IMR-90 (cell line): ENCODE measurements at regions not wholly inside any gene's neighbourhood (a gene's known extent, or its start where the extent isn't known, plus 50 kb on each side); places are given as distances from the start of the nearest gene placed in this dataset.
"Not testable (repeated sequence)": the region's sequence is repeated elsewhere in the genome, so short reads cannot be mapped to it uniquely, and the experiment has no call there.

Source experiments
- ATAC-seq: fragments of 200-7000 bp; cut with Tn5 transposase; 2 replicates; pipeline ENCODE4 v1.9.1; 2020; ENCODE audit warnings: low read depth, mild to moderate bottlenecking, moderate library complexity
- BruUV-seq: library from RNA; stranded (reverse); fragments of 400-500 nt; replicated peaks from 2 replicates; lab custom pipeline; 2021; lab: Mats Ljungman, UMichigan
- CTCF ChIA-PET: fragments of 300-600 bp; formaldehyde crosslinking; extraction: SDS; loops from one replicate; lab custom pipeline; 2021; ENCODE audit warnings: antibody characterized with exemption; lab: Yijun Ruan, JAX
- POLR2A ChIA-PET: fragments of 300-600 bp; sonication (Branson Sonifier 250); formaldehyde crosslinking; loops from one replicate; lab custom pipeline; 2022; ENCODE audit warnings: antibody characterized with exemption; ENCODE audit not compliant: unreplicated experiment; lab: Charles Lee
- DNase-seq: peaks from one replicate; pipeline ENCODE4 v3.0.0; 2013
- H2AFZ ChIP-seq: replicated peaks from 2 replicates; pipeline ENCODE3; 2013; ENCODE audit warnings: low read length, mild to moderate bottlenecking; ENCODE audit not compliant: poor library complexity
- H2AK5ac ChIP-seq: 2 replicates; pipeline ENCODE4 v1.6.1; 2013; ENCODE audit warnings: low read depth, low read length, inconsistent platforms
- H2AK9ac ChIP-seq: replicated peaks from 2 replicates; pipeline ENCODE3; 2013; ENCODE audit warnings: mild to moderate bottlenecking, low read depth, low read length, moderate library complexity; ENCODE audit not compliant: poor library complexity
- H2BK120ac ChIP-seq: 2 replicates; pipeline ENCODE4 v1.6.1; 2013; ENCODE audit warnings: low read depth, low read length, inconsistent platforms
- H2BK15ac ChIP-seq: 3 replicates; pipeline ENCODE4 v1.6.1; 2013; ENCODE audit warnings: low read depth, low read length, inconsistent platforms
- H2BK20ac ChIP-seq: 2 replicates; pipeline ENCODE4 v1.6.1; 2013; ENCODE audit warnings: low read depth, mild to moderate bottlenecking, inconsistent platforms, low read length, moderate library complexity
- H2BK5ac ChIP-seq: 2 replicates; pipeline ENCODE4 v1.6.1; 2013; ENCODE audit warnings: mild to moderate bottlenecking, low read depth, low read length, inconsistent platforms; ENCODE audit not compliant: poor library complexity, severe bottlenecking
- H3K14ac ChIP-seq: replicated peaks from 2 replicates; pipeline ENCODE4 v1.6.1; 2013; ENCODE audit warnings: low read depth, low read length, inconsistent platforms
- H3K18ac ChIP-seq: 2 replicates; pipeline ENCODE4 v1.6.1; 2013; ENCODE audit warnings: low read depth, low read length, control low read depth
- H3K23ac ChIP-seq: 2 replicates; pipeline ENCODE4 v1.6.1; 2013; ENCODE audit warnings: low read depth, low read length, inconsistent platforms
- H3K27ac ChIP-seq: 2 replicates; pipeline ENCODE4 v1.5.1; 2013; ENCODE audit warnings: mild to moderate bottlenecking, control low read depth, low read length; ENCODE audit not compliant: insufficient read depth
- H3K27me3 ChIP-seq: 2 replicates; pipeline ENCODE4 v1.6.1; 2013; ENCODE audit warnings: low read length; ENCODE audit not compliant: control insufficient read depth, insufficient read depth
- H3K36me3 ChIP-seq: 2 replicates; pipeline ENCODE4 v1.6.1; 2013; ENCODE audit warnings: low read length, mixed read lengths; ENCODE audit not compliant: control insufficient read depth, insufficient read depth
- H3K4ac ChIP-seq: 2 replicates; pipeline ENCODE4 v1.6.1; 2013; ENCODE audit warnings: low read depth, low read length, inconsistent platforms
- H3K4me1 ChIP-seq: 2 replicates; pipeline ENCODE4 v1.6.1; 2013; ENCODE audit warnings: low read length, mixed read lengths; ENCODE audit not compliant: control insufficient read depth, insufficient read depth
- H3K4me2 ChIP-seq: 2 replicates; pipeline ENCODE4 v1.6.1; 2013; ENCODE audit warnings: low read depth, mild to moderate bottlenecking, control low read depth, low read length, moderate library complexity
- H3K4me3 ChIP-seq: 2 replicates; pipeline ENCODE4 v1.5.1; 2013; ENCODE audit warnings: low read depth, mild to moderate bottlenecking, control low read depth, low read length, moderate library complexity; ENCODE audit not compliant: insufficient read depth
- H3K56ac ChIP-seq: 2 replicates; pipeline ENCODE4 v1.6.1; 2013; ENCODE audit warnings: low read length, inconsistent platforms; ENCODE audit not compliant: insufficient read depth; ENCODE audit errors: extremely low read depth
- H3K79me1 ChIP-seq, 2 experiments: 2 replicates each; pipeline ENCODE4 v1.6.1; 2013; ENCODE audit warnings: low read length in 2 of 2, inconsistent platforms in 1 of 2, low read depth in 1 of 2
- H3K9ac ChIP-seq: 2 replicates; pipeline ENCODE4 v1.6.1; 2013; ENCODE audit warnings: low read depth, low read length, control low read depth
- H3K9me1 ChIP-seq: 2 replicates; pipeline ENCODE4 v1.6.1; 2013; ENCODE audit warnings: low read length, inconsistent platforms; ENCODE audit not compliant: insufficient read depth
- H3K9me3 ChIP-seq: 2 replicates; pipeline ENCODE4 v1.6.1; 2013; ENCODE audit warnings: low read length; ENCODE audit not compliant: control insufficient read depth, insufficient read depth
- H4K20me1 ChIP-seq: 2 replicates; pipeline ENCODE4 v1.6.1; 2013; ENCODE audit warnings: low read length, inconsistent platforms; ENCODE audit not compliant: insufficient read depth
- H4K5ac ChIP-seq: 2 replicates; pipeline ENCODE4 v1.6.1; 2013; ENCODE audit warnings: mild to moderate bottlenecking, low read depth, low read length, control low read depth
- H4K8ac ChIP-seq, 2 experiments: 2 replicates each; pipeline ENCODE4 v1.6.1; 2013; ENCODE audit warnings: low read depth in 2 of 2, low read length in 2 of 2, control low read depth in 1 of 2, inconsistent platforms in 1 of 2
- H4K91ac ChIP-seq: 2 replicates; pipeline ENCODE4 v1.6.1; 2013; ENCODE audit warnings: low read depth, low read length, inconsistent platforms; ENCODE audit not compliant: insufficient read depth
- RCOR1 ChIP-seq: IDR thresholded peaks from 2 replicates; pipeline ENCODE4 v1.6.1; 2012; ENCODE audit warnings: mild to moderate bottlenecking, low read length, improper control_type of control experiment; ENCODE audit not compliant: insufficient replicate concordance
- WGBS, 2 experiments: methylation state at CpG; one replicate each; pipeline versions ENCODE4 v1.1.5 to v1.1.7; 2013; ENCODE audit warnings: missing lambda C conversion rate in 2 of 2; ENCODE audit not compliant: insufficient read length in 1 of 2; ENCODE audit errors: extremely low coverage in 2 of 2; 5-methylcytosine and 5-hydroxymethylcytosine counted together
- dilution Hi-C: fragments of 300-500 bp; cut with HindIII; formaldehyde crosslinking; loops from one replicate; pipeline ENCODE4 v1.14.3; 2018; ENCODE audit warnings: low sequenced_read_pairs; ENCODE audit not compliant: unreplicated experiment
- in situ Hi-C: fragments of 300-500 bp; cut with MboI; formaldehyde crosslinking; loops from 3 replicates; pipeline ENCODE4 v1.14.3; 2019; ENCODE audit warnings: low sequenced_read_pairs, inconsistent platforms, mixed read lengths
- intact Hi-C: fragments of 100-400 bp; cut with micrococcal nuclease; formaldehyde crosslinking; loops from 2 replicates; pipeline ENCODE4 v1.10.0; 2022

GRCh38 chr3:22735373-22735772, 467.8 kb upstream of the UBE2E2 start:
- no peak overlapping the region for H3K4ac ChIP-seq
- DNase-seq (no peak), ATAC-seq (no peak)
- H3K9me3 ChIP-seq: 0 out of 2 replicates have a peak, but pooled peaks cover 6% of the 10 kb centered on the region
- H4K20me1 ChIP-seq: no peaks in the 10 kb centered on the region
- H3K4me3 ChIP-seq: no peak overlapping the region
- H3K4me2 ChIP-seq: no peak overlapping the region
- no peak overlapping the region for H4K8ac ChIP-seq
- no peak overlapping the region for H3K56ac ChIP-seq
- no peak overlapping the region for H3K14ac ChIP-seq
- no peaks in the 10 kb centered on the region for H3K4me1 ChIP-seq
- BruUV-seq: no TSS peak
- H2AK9ac ChIP-seq: no peak overlapping the region
- no peak overlapping the region for H2BK20ac ChIP-seq
- dilution Hi-C loops (no loop called here), intact Hi-C loops (no loop called here), in situ Hi-C loops (no loop called here)
- no peak overlapping the region for H3K18ac ChIP-seq
- H4K5ac ChIP-seq: no peak overlapping the region
- no peaks in the 10 kb centered on the region for H3K36me3 ChIP-seq
- H2BK15ac ChIP-seq: no peak overlapping the region
- CTCF ChIA-PET: no interaction called here
- H3K23ac ChIP-seq: no peak overlapping the region
- H3K27me3 ChIP-seq: no peaks in the 10 kb centered on the region
- no peak overlapping the region for H2AFZ ChIP-seq
- no peak overlapping the region for H2BK5ac ChIP-seq
- POLR2A ChIA-PET: no interaction called here
- no peak overlapping the region for H3K9ac ChIP-seq
- H3K9me1 ChIP-seq: no peaks in the 10 kb centered on the region
- no peak overlapping the region for H2AK5ac ChIP-seq
- no peak overlapping the region for H2BK120ac ChIP-seq
- TF ChIP-seq RCOR1: no peak
- H3K27ac ChIP-seq: no peak overlapping the region
- no peaks in the 10 kb centered on the region for H3K79me1 ChIP-seq
- no peak overlapping the region for H4K91ac ChIP-seq

DNA sequence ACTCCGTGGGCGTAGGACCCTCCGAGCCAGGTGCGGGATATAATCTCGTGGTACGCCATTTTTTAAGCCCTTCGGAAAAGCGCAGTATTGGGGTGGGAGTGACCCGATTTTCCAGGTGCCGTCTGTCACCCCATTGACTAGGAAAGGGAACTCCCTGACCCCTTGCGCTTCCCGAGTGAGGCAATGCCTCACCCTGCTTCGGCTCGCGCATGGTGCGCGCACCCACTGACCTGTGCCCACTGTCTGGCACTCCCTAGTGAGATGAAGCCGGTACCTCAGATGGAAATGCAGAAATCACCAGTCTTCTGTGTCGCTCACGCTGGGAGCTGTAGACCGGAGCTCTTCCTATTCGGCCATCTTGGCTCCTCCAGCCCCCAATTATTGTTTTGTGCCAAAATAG, 459.7 kb upstream of the UBE2E2 start:
- H3K4me3 ChIP-seq, H3K4me1 ChIP-seq, H3K23ac ChIP-seq, H2BK120ac ChIP-seq, H2BK15ac ChIP-seq, H3K4ac ChIP-seq, H3K18ac ChIP-seq, H3K36me3 ChIP-seq, H3K56ac ChIP-seq, H2AK5ac ChIP-seq, CTCF ChIA-PET, H3K4me2 ChIP-seq, dilution Hi-C loops, H3K9me1 ChIP-seq, H2AK9ac ChIP-seq, BruUV-seq, H3K27ac ChIP-seq, H3K9ac ChIP-seq, H4K91ac ChIP-seq, DNase-seq, H3K27me3 ChIP-seq, H4K20me1 ChIP-seq, POLR2A ChIA-PET, H4K8ac ChIP-seq, H3K14ac ChIP-seq, ATAC-seq, H3K79me1 ChIP-seq, H2BK20ac ChIP-seq, H4K5ac ChIP-seq, intact Hi-C loops, H2AFZ ChIP-seq, H2BK5ac ChIP-seq, H3K9me3 ChIP-seq, in situ Hi-C loops: not testable (repeated sequence)
- 93% methylated on average over 3 of the region's 22 CpGs; no CpG with 5 or more reads in 1 of the 2 experiments for WGBS, 2 experiments
